ENCODE measurements at regions not wholly inside any gene's neighbourhood (a gene's known extent, or its start where the extent isn't known, plus 50 kb on each side); places are given as distances from the start of the nearest gene placed in this dataset.

- no peak for DNase-seq
- Histone ChIP-seq H3K9me3 (ENCODE audit: severe bottlenecking) (no peaks in the 10 kb centered on the region), H3K36me3 (no peaks in the 10 kb centered on the region), H3K27ac (no peak overlapping the region), H3K27me3 (ENCODE audit: insufficient read depth, low read depth, severe bottlenecking) (no peaks in the 10 kb centered on the region), H3K4me3 (ENCODE audit: low read depth, low read length) (no peak overlapping the region)
- TF ChIP-seq CTCF (IDR thresholded peaks at IDR 0.05; ENCODE audit: low read depth, low read length): no peak
Observed at GRCh38 chr6:71399279-71399678, 110.7 kb downstream of the OGFRL1 start.

GRCh38 chr6:71400852-71401251 is 112.2 kb downstream of the OGFRL1 start:
- no peaks in the 10 kb centered on the region for H3K36me3 ChIP-seq
- H3K9me3 ChIP-seq (ENCODE audit: severe bottlenecking): no peaks in the 10 kb centered on the region
- H3K4me3 ChIP-seq (ENCODE audit: low read depth, low read length): no peak overlapping the region
- H3K27me3 ChIP-seq (ENCODE audit: insufficient read depth, low read depth, severe bottlenecking): no peaks in the 10 kb centered on the region
- no peak for TF ChIP-seq CTCF (IDR thresholded peaks at IDR 0.05; ENCODE audit: low read depth, low read length)
- H3K27ac ChIP-seq: no peak overlapping the region
- no peak for DNase-seq

- Histone ChIP-seq H3K4me3 (ENCODE audit: low read depth, low read length) (no peak overlapping the region), H3K36me3 (no peaks in the 10 kb centered on the region), H3K27ac (no peak overlapping the region), H3K9me3 (ENCODE audit: severe bottlenecking) (no peaks in the 10 kb centered on the region), H3K27me3 (ENCODE audit: insufficient read depth, low read depth, severe bottlenecking) (no peaks in the 10 kb centered on the region)
- DNase-seq: no peak
- no peak for TF ChIP-seq CTCF (IDR thresholded peaks at IDR 0.05; ENCODE audit: low read depth, low read length)
Observed at GRCh38 chr6:71402096-71402495, 113.5 kb downstream of the OGFRL1 start.

GRCh38 chr6:71403422-71404134 is 115.0 kb downstream of the OGFRL1 start:
- no peak for DNase-seq
- no peaks in the 10 kb centered on the region for H3K27me3 ChIP-seq (ENCODE audit: insufficient read depth, low read depth, severe bottlenecking)
- no peak overlapping the region for H3K4me3 ChIP-seq (ENCODE audit: low read depth, low read length)
- H3K36me3 ChIP-seq: no peaks in the 10 kb centered on the region
- no peak overlapping the region for H3K27ac ChIP-seq
- no peaks in the 10 kb centered on the region for H3K9me3 ChIP-seq (ENCODE audit: severe bottlenecking)
- no peak for TF ChIP-seq CTCF (IDR thresholded peaks at IDR 0.05; ENCODE audit: low read depth, low read length)

GRCh38 chr6:71404145-71404966 is 115.7 kb downstream of the OGFRL1 start:
- Histone ChIP-seq H3K27me3 (ENCODE audit: insufficient read depth, low read depth, severe bottlenecking) (no peaks in the 10 kb centered on the region), H3K9me3 (ENCODE audit: severe bottlenecking) (no peaks in the 10 kb centered on the region), H3K27ac (no peak overlapping the region), H3K4me3 (ENCODE audit: low read depth, low read length) (no peak overlapping the region), H3K36me3 (no peaks in the 10 kb centered on the region)
- DNase-seq: no peak
- no peak for TF ChIP-seq CTCF (IDR thresholded peaks at IDR 0.05; ENCODE audit: low read depth, low read length)

All from WERI-Rb-1 (cell line).